Mucosa of rectum (tissue), 2 donors: ENCODE measurements at regions not wholly inside any gene's neighbourhood (a gene's known extent, or its start where the extent isn't known, plus 50 kb on each side); places are given as distances from the start of the nearest gene placed in this dataset.

Experiments used
- H3K27ac ChIP-seq, 2 donors: one replicate each; pipeline ENCODE4 v1.7.0; 2013; ENCODE audit warnings: inconsistent platforms in 2 of 2, low read depth in 2 of 2, low read length in 2 of 2
- H3K27me3 ChIP-seq, 2 donors: one replicate each; pipeline ENCODE4 v1.7.0; 2013; ENCODE audit warnings: low read length in 2 of 2; ENCODE audit not compliant: control insufficient read depth in 2 of 2, insufficient read depth in 2 of 2
- H3K36me3 ChIP-seq, 2 donors: one replicate each; pipeline ENCODE4 v1.7.0; 2013; ENCODE audit warnings: low read length in 2 of 2; ENCODE audit not compliant: control insufficient read depth in 2 of 2, insufficient read depth in 2 of 2
- H3K4me1 ChIP-seq, 2 donors: one replicate each; pipeline ENCODE4 v1.7.0; 2013; ENCODE audit warnings: low read length in 2 of 2, mild to moderate bottlenecking in 1 of 2; ENCODE audit not compliant: control insufficient read depth in 2 of 2, insufficient read depth in 2 of 2
- H3K4me3 ChIP-seq, 2 donors: one replicate each; pipeline ENCODE4 v1.7.0; 2013; ENCODE audit warnings: low read length in 2 of 2
- H3K9ac ChIP-seq, 2 donors: one replicate each; pipeline ENCODE4 v1.7.0; 2013; ENCODE audit warnings: low read length in 2 of 2, low read depth in 1 of 2, mild to moderate bottlenecking in 1 of 2
- H3K9me3 ChIP-seq, 2 donors: one replicate each; pipeline ENCODE4 v1.7.0; 2013; ENCODE audit warnings: low read length in 2 of 2; ENCODE audit not compliant: control insufficient read depth in 2 of 2
- donor health status: healthy.
- donor health status: Normal muscosa, but diverticular disease.

- H3K9me3 ChIP-seq: no peaks in the 10 kb centered on the region
- H3K9ac ChIP-seq: no peak overlapping the region
- no peaks in the 10 kb centered on the region for H3K4me1 ChIP-seq
- no peaks in the 10 kb centered on the region for H3K27me3 ChIP-seq
- H3K4me3 ChIP-seq: no peak overlapping the region
- no peak overlapping the region for H3K27ac ChIP-seq
- no peaks in the 10 kb centered on the region for H3K36me3 ChIP-seq
Measured at GRCh38 chr12:24487606-24488005, 461.3 kb downstream of the BCAT1 start.

- Histone ChIP-seq H3K36me3 (no peaks in the 10 kb centered on the region), H3K4me1 (no peaks in the 10 kb centered on the region), H3K9ac (no peak overlapping the region), H3K4me3 (no peak overlapping the region), H3K9me3 (no peaks in the 10 kb centered on the region), H3K27ac (no peak overlapping the region), H3K27me3 (no peaks in the 10 kb centered on the region)
Measured at GRCh38 chr12:24483732-24484131, 465.2 kb downstream of the BCAT1 start.

GRCh38 chr12:24482882-24483604 is 465.9 kb downstream of the BCAT1 start:
- no peaks in the 10 kb centered on the region for H3K4me1 ChIP-seq
- no peak overlapping the region for H3K4me3 ChIP-seq
- no peak overlapping the region for H3K9ac ChIP-seq
- H3K27ac ChIP-seq: no peak overlapping the region
- H3K36me3 ChIP-seq: no peaks in the 10 kb centered on the region
- H3K27me3 ChIP-seq: no peaks in the 10 kb centered on the region
- H3K9me3 ChIP-seq: no peaks in the 10 kb centered on the region

- Histone ChIP-seq H3K36me3 (no peaks in the 10 kb centered on the region), H3K27ac (no peak overlapping the region), H3K27me3 (no peaks in the 10 kb centered on the region), H3K4me3 (no peak overlapping the region), H3K4me1 (no peaks in the 10 kb centered on the region), H3K9ac (no peak overlapping the region), H3K9me3 (no peaks in the 10 kb centered on the region)
Measured at GRCh38 chr12:24482044-24482443, 466.9 kb downstream of the BCAT1 start.

DNA sequence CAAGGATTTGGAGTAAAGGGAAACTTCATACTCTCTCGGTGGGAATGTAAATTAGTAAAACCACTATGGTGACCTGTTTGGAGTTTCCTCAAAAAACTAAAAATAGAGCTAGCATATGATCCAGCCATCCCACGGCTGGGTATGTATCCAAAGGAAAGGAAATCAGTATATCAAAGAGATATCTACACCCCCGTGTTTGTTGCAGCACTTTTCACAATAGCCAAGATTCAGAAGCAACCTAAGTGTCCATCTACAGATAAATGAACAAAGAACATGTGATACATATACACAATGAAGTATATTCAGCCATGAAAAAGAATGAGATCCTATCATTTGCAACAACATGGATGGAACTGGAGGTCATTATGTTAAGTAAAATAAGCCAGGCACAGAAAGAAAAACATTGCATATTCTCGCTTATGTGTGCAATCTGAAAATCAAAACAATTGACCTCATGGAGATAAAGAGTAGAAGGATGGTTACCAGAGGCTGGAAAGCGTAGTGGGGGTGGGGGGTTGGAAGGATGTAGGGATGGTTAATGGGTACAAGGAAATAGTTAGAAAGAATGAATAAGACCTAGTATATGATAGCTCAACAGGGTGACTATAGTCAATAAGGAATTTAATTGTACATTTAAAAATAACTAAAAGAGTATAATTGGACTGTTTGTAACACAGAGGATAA is 468.0 kb downstream of the BCAT1 start:
- Histone ChIP-seq H3K27me3 (no peaks in the 10 kb centered on the region), H3K4me1 (no peaks in the 10 kb centered on the region), H3K27ac (no peak overlapping the region), H3K9ac (no peak overlapping the region), H3K4me3 (no peak overlapping the region), H3K36me3 (no peaks in the 10 kb centered on the region), H3K9me3 (no peaks in the 10 kb centered on the region)

GRCh38 chr12:24479131-24479530 is 469.8 kb downstream of the BCAT1 start:
- no peaks in the 10 kb centered on the region for H3K27me3 ChIP-seq
- no peak overlapping the region for H3K9ac ChIP-seq
- H3K4me3 ChIP-seq: no peak overlapping the region
- no peaks in the 10 kb centered on the region for H3K9me3 ChIP-seq
- no peak overlapping the region for H3K27ac ChIP-seq
- H3K4me1 ChIP-seq: no peaks in the 10 kb centered on the region
- no peaks in the 10 kb centered on the region for H3K36me3 ChIP-seq

DNA sequence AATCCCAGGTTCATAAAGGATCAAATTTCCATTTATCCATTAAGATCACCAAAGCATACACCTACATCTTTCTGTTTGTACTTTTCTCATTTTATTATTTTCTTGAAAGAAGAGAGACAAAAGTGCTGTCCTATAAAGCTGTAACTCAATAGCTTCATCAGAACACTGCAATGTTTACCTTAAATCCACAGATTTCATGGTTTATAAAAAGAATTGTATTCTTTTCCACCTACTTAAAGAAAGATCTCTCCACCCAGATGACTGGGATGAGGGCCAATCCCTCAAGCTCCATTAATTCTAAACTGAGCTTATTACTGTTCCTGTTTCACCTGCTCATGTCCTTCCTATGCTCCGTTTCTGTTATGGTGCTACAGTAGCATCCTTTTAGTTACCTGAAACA is 470.6 kb downstream of the BCAT1 start:
- Histone ChIP-seq H3K36me3 (no peaks in the 10 kb centered on the region), H3K4me1 (no peaks in the 10 kb centered on the region), H3K27ac (no peak overlapping the region), H3K9me3 (no peaks in the 10 kb centered on the region), H3K27me3 (no peaks in the 10 kb centered on the region), H3K9ac (no peak overlapping the region), H3K4me3 (no peak overlapping the region)

DNA sequence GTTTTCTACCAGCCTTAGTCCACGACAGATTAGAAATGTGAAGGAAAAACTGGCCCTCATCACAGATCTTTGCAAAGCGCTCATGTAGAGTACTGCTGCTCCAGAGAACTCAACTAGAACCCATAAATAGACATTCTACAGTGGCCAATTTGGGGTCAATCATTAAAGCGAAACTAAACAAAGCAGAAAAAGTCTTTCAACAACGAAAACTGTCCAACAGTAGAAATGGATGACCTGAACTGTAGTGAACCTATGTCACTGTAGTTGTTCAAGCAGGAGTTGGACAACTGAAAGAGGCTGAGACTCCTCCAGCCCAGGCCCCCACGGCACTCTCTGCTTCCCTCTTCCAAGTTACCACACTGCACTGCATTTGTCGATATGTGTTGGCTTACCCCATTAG is 472.6 kb downstream of the BCAT1 start:
- H3K27ac ChIP-seq: no peak overlapping the region

DNA sequence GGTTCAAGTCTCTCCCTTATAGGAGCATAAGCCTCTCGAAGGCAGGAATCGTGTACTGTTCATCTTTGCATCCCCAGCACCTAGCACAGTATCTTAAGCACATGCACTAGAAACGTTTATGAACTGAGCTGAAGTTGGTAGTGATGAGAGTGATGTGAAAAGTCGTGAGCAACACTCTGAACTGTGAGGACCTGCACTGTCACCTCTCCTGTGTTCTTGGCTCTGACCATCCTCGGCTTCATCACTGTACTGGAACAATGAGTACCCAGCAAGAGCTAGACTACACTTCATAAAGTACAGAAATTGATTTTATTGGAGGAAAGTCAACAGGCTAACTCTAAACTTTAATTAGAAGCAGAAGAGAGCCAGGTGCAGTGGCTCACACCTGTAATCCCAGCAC is 473.6 kb downstream of the BCAT1 start:
- no peak overlapping the region for H3K4me3 ChIP-seq
- no peaks in the 10 kb centered on the region for H3K36me3 ChIP-seq
- no peaks in the 10 kb centered on the region for H3K27me3 ChIP-seq
- H3K4me1 ChIP-seq: no peaks in the 10 kb centered on the region
- no peak overlapping the region for H3K9ac ChIP-seq
- no peaks in the 10 kb centered on the region for H3K9me3 ChIP-seq
- H3K27ac ChIP-seq: no peak overlapping the region

More for the DNA sequence above, 472.6 kb downstream of the BCAT1 start:
- Histone ChIP-seq H3K9me3 (no peaks in the 10 kb centered on the region), H3K4me1 (no peaks in the 10 kb centered on the region), H3K27me3 (no peaks in the 10 kb centered on the region), H3K9ac (no peak overlapping the region), H3K4me3 (no peak overlapping the region), H3K36me3 (no peaks in the 10 kb centered on the region)

DNA sequence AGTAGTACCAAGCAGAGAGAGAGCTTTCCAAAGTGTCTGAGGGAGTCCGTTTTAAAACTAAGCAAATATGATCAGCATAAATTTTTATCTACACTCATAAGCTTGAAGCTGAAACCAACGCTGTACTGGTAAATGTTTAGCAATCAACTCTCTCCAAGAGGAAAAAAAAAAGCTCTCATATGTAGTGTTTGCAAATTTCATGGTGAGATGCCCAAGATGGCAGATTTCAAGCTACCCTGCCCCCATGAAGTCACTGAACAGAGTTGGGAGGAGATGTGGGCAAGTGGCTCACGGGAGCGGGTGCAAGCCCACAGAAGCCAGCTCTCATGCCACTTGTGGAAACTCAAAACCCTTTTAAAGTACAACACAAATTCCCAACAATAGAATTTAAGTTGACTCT is 475.8 kb downstream of the BCAT1 start:
- Histone ChIP-seq H3K36me3 (no peaks in the 10 kb centered on the region), H3K27ac (no peak overlapping the region), H3K27me3 (no peaks in the 10 kb centered on the region), H3K9ac (no peak overlapping the region), H3K4me1 (no peaks in the 10 kb centered on the region), H3K9me3 (no peaks in the 10 kb centered on the region), H3K4me3 (no peak overlapping the region)
